ENCODE measurements at regions not wholly inside any gene's neighbourhood (a gene's known extent, or its start where the extent isn't known, plus 50 kb on each side); places are given as distances from the start of the nearest gene placed in this dataset.

DNA sequence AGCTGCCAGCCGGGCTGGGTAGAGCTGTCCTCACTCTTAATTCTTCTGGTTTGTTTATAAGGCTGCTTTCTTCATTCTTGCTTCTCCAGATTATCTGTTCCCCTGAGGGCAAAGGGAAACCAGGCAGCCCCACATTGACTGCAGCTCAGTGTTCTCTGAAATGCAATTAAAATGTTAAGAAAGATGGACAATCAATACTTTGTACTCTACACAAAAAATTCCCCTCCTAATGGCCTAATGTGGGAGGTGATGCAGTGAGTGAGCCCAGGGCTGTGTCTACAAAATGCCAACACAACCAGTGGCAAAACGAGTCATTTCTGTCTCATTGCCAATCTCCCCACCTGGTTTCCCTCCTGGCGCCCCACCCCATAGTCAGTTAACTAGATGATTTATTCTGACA is 541.7 kb upstream of the RAB6C start:
- H3K4me1 Mint-ChIP-seq: no peaks in the 10 kb centered on the region
- no peaks in the 10 kb centered on the region for H3K36me3 Mint-ChIP-seq
- peaks cover 0 to 4% (median 0%) of the 10 kb centered on the region in 3 donors for H3K27me3 Mint-ChIP-seq (ENCODE audit: low read depth in 3 of 3)
- DNase-seq: no peak
- peaks cover 0 to 6% (median 0%) of the 10 kb centered on the region in 6 donors for H3K9me3 Mint-ChIP-seq
- H3K4me3 Mint-ChIP-seq: no peak overlapping the region
- no peak overlapping the region for H3K27ac Mint-ChIP-seq

GRCh38 chr2:129438501-129439057 is 540.9 kb upstream of the RAB6C start:
- H3K27ac Mint-ChIP-seq: no peak overlapping the region
- H3K27me3 Mint-ChIP-seq (ENCODE audit: low read depth in 3 of 3): peaks cover 0 to 4% (median 0%) of the 10 kb centered on the region in 3 donors
- no peak for DNase-seq
- peaks cover 0 to 6% (median 0%) of the 10 kb centered on the region in 6 donors for H3K9me3 Mint-ChIP-seq
- no peak overlapping the region for H3K4me3 Mint-ChIP-seq
- no peaks in the 10 kb centered on the region for H3K36me3 Mint-ChIP-seq
- H3K4me1 Mint-ChIP-seq: no peaks in the 10 kb centered on the region

DNA sequence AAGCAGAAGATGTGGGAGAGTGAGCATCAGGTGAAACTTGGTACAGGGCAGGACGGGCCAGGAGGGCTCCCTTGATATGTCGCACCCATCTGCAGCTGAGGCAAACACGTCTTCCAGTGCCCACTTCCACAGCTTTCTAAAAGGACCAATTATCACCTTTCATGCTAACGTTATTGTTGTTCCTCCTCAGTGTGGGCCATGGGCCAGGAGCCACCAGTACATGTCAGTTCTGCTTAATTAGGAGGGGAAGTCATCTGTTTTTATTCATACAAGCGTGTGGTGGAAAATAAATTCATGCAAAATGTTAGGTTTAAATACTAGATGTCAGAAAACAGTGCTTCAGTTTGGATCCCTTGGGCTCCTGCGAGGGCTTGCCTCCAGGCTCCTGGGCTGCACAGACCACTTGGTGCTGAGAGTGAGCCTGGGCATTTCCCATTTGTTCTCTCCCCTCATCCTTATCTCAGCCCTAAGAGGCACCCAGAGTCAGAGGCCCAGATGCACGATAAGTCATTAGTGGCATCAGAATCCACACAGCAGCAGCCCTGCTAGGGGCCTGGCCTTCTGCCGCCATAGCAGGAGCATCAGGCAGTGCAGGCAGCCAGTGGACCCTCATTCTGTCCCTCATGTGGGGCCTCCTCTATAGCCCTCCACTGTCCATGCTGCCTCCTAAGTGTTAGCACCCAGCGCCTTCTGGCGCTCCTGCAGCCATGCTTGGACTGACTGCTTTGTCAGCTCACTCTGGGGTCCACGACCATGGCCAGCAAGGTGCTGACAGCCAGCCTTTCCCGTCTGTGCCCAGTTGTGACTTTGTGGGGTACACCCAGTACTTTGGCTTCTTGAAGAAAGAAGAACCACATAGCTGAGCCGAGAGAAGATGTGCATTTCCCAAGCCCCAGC is 539.8 kb upstream of the RAB6C start:
- Mint-ChIP-seq H3K4me3 (no peak overlapping the region), H3K27me3 (ENCODE audit: low read depth in 3 of 3) (peaks cover 0 to 4% (median 0%) of the 10 kb centered on the region in 3 donors), H3K36me3 (no peaks in the 10 kb centered on the region), H3K9me3 (peaks cover 0 to 4% (median 0%) of the 10 kb centered on the region in 6 donors), H3K27ac (no peak overlapping the region), H3K4me1 (no peaks in the 10 kb centered on the region)
- DNase-seq: no peak

DNA sequence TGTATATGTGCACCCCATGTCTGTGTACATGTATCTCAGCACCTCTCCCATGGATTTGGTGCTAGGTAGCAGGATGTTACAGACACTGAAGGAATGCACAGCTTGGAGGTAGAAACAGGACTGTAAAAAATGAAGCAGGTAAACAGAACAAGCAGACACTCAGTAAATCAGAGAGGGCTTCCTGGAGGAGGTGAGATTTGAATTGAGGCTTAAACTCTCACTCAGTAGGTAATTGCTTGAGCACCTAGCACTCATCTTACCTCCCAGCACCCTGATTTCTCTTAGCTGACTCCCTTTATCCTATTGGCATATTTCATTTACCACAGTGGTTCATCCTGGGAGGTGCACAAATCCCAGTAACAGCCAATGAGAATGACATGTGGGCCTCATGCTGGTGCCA is 537.9 kb upstream of the RAB6C start:
- DNase-seq: no peak
- H3K27me3 Mint-ChIP-seq (ENCODE audit: low read depth in 3 of 3): peaks cover 0 to 4% (median 2%) of the 10 kb centered on the region in 3 donors
- no peaks in the 10 kb centered on the region for H3K36me3 Mint-ChIP-seq
- H3K4me1 Mint-ChIP-seq: no peaks in the 10 kb centered on the region
- H3K9me3 Mint-ChIP-seq: peaks cover 0 to 4% (median 0%) of the 10 kb centered on the region in 6 donors
- no peak overlapping the region for H3K4me3 Mint-ChIP-seq
- no peak overlapping the region for H3K27ac Mint-ChIP-seq

DNA sequence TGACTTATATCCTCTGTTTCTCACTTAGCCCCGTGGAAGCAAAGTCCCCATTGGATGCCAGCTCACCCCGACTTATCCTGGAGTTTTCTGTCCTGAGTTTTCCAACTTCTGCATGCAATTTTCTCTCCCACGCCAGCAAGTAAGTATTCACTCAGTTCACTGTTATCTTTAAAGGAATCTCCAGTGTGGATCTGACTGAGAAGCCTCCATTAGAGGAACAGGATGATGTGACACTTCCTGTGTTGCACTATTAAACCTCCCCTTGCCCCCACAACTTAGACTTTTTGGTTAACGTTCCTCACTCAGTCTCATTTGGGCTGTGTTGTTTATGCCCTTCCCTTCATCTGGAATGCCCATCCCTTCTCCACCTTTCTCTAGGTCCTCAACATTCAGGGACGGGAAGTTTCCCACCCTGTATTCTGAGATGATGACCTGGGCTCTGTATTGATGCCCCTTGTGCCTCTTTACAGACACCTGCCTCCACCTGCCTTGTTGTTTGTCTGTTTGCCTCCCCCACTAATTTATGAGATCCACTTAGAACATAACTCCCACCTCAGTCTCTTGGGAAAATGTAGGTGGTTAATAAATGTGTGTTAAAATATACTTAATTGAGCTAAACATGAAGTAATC is 536.1 kb upstream of the RAB6C start:
- Mint-ChIP-seq H3K27ac (no peak overlapping the region), H3K4me1 (no peaks in the 10 kb centered on the region), H3K27me3 (ENCODE audit: low read depth in 3 of 3) (peaks cover 0 to 4% (median 2%) of the 10 kb centered on the region in 3 donors), H3K9me3 (peaks cover 0 to 6% (median 0%) of the 10 kb centered on the region in 6 donors), H3K36me3 (no peaks in the 10 kb centered on the region), H3K4me3 (no peak overlapping the region)
- no peak for DNase-seq

DNA sequence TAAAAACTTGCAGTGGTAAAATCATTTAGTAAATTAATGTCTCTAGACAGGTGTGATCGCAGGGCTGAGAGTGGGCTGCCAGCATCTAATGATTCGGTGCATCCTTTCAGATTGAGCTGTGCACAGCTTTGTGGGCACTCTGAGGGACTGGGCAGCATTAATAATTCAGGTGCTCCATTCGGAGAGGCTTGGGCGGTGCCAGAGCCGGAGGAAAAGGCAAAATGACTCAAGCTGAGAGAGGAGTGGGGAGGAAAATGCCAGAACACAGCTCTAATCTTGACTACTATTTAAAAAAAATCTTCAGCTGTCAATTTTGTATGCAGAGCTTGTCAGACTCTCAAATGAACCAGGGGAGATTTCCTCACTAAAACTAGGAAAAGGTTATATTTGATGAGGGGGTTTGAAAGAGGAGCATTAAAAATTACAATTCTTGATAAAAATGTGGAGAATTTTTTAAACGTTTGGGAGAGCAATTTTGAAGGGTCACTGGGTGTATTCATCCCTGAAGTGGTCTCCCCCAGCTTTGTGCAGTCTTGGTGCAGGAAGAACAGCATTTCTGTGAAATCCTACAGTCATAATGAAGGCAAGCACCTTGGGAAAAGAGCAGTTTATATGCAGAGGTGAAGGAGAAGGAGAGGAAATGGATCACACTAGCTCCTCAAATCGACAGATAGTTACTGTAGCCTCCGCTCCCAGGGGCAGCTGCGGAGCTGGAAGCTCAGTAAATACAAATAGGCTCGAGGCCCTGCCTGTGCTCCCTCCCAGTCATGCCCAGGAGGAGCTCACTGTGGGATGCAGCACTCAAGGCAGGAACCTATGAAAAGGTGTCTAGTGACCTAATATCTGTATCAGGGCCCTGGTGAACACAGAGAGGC is 535.4 kb upstream of the RAB6C start:
- Mint-ChIP-seq H3K36me3 (no peaks in the 10 kb centered on the region), H3K27ac (no peak overlapping the region), H3K4me1 (no peaks in the 10 kb centered on the region), H3K4me3 (no peak overlapping the region), H3K9me3 (peaks cover 0 to 6% (median 0%) of the 10 kb centered on the region in 6 donors), H3K27me3 (ENCODE audit: low read depth in 3 of 3) (peaks cover 2 to 4% (median 2%) of the 10 kb centered on the region in 3 donors)
- no peak for DNase-seq

DNA sequence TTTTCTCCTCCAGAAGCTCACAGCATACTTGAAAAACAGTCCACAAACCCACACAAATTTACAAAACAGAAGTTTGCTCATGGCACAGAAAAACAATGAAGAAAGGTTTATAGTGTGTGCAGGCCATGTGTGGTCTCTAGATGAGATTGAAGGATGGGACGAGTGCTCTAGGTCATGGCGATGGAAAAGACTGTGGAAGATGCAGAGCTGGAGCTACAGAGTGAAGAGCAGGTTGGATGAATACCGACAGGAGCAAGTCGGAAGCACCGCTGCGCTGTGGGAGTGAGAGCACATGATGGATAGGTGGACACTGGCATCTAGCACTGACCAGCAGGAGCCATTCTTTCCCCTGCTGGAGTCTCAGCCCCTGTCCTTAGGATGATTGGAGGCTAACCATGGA is 534.7 kb upstream of the RAB6C start:
- Mint-ChIP-seq H3K4me1 (no peaks in the 10 kb centered on the region), H3K9me3 (peaks cover 0 to 8% (median 0%) of the 10 kb centered on the region in 6 donors), H3K27me3 (ENCODE audit: low read depth in 3 of 3) (peaks cover 2 to 4% (median 2%) of the 10 kb centered on the region in 3 donors), H3K36me3 (no peaks in the 10 kb centered on the region), H3K4me3 (no peak overlapping the region), H3K27ac (no peak overlapping the region)
- no peak for DNase-seq

GRCh38 chr2:129456691-129457090 is 522.8 kb upstream of the RAB6C start:
- DNase-seq: no peak
- Mint-ChIP-seq H3K27me3 (ENCODE audit: low read depth in 3 of 3) (peaks cover 0 to 2% (median 2%) of the 10 kb centered on the region in 3 donors), H3K36me3 (no peaks in the 10 kb centered on the region), H3K9me3 (no peaks in the 10 kb centered on the region), H3K27ac (no peak overlapping the region), H3K4me3 (no peak overlapping the region), H3K4me1 (no peaks in the 10 kb centered on the region)

GRCh38 chr2:129457277-129457818 is 522.1 kb upstream of the RAB6C start:
- H3K4me1 Mint-ChIP-seq: no peaks in the 10 kb centered on the region
- H3K4me3 Mint-ChIP-seq: no peak overlapping the region
- no peaks in the 10 kb centered on the region for H3K36me3 Mint-ChIP-seq
- no peak for DNase-seq
- H3K27ac Mint-ChIP-seq: no peak overlapping the region
- no peaks in the 10 kb centered on the region for H3K9me3 Mint-ChIP-seq
- peaks cover 0 to 2% (median 2%) of the 10 kb centered on the region in 3 donors for H3K27me3 Mint-ChIP-seq (ENCODE audit: low read depth in 3 of 3)

GRCh38 chr2:129458006-129458405 is 521.5 kb upstream of the RAB6C start:
- Mint-ChIP-seq H3K36me3 (no peaks in the 10 kb centered on the region), H3K4me1 (no peaks in the 10 kb centered on the region), H3K27ac (no peak overlapping the region), H3K27me3 (ENCODE audit: low read depth in 3 of 3) (peaks cover 0 to 2% (median 2%) of the 10 kb centered on the region in 3 donors), H3K4me3 (no peak overlapping the region), H3K9me3 (no peaks in the 10 kb centered on the region)
- no peak for DNase-seq

GRCh38 chr2:129458436-129458835 is 521.0 kb upstream of the RAB6C start:
- H3K36me3 Mint-ChIP-seq: no peaks in the 10 kb centered on the region
- peaks cover 0 to 2% (median 0%) of the 10 kb centered on the region in 3 donors for H3K27me3 Mint-ChIP-seq (ENCODE audit: low read depth in 3 of 3)
- DNase-seq: no peak
- H3K4me1 Mint-ChIP-seq: no peaks in the 10 kb centered on the region
- H3K9me3 Mint-ChIP-seq: no peaks in the 10 kb centered on the region
- no peak overlapping the region for H3K4me3 Mint-ChIP-seq
- H3K27ac Mint-ChIP-seq: no peak overlapping the region

DNA sequence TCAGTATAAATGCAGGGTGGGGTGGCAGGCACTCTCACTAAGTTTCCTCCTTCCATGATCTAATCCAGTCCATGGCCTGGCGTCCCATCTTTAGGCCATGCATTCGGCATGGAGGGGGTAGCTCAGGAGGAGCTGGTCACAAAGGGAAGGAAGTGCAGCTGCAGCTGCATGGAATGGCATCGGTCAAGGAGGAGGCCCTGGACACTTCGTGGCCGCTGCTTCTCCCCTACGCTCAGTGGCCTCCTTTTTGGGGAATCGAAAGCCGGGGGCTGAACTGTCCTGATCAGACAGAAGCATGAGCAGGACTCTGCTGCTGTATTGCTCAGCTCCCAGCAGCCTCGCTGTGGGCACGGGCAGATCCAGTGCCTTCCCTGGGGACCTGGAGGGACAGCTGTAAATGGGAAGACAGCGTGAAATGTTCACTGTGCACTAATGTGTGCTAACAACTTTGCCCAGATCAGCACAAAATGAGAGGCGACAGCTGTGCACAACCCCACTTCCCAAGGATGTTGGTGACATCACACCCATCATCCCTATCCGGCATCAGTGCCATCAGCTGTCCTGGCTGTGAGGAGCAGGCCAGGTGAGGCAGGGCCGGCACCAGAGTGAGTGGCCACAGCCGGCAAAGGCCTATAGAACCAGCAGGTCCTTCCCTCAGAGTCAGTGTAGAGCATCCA is 520.1 kb upstream of the RAB6C start:
- no peak overlapping the region for H3K4me3 Mint-ChIP-seq
- H3K4me1 Mint-ChIP-seq: no peaks in the 10 kb centered on the region
- H3K9me3 Mint-ChIP-seq: no peaks in the 10 kb centered on the region
- H3K27ac Mint-ChIP-seq: no peak overlapping the region
- DNase-seq: no peak
- H3K36me3 Mint-ChIP-seq: no peaks in the 10 kb centered on the region
- peaks cover 0 to 2% (median 0%) of the 10 kb centered on the region in 3 donors for H3K27me3 Mint-ChIP-seq (ENCODE audit: low read depth in 3 of 3)

GRCh38 chr2:129459881-129460280 is 519.6 kb upstream of the RAB6C start:
- no peak overlapping the region for H3K4me3 Mint-ChIP-seq
- no peaks in the 10 kb centered on the region for H3K36me3 Mint-ChIP-seq
- no peak overlapping the region for H3K27ac Mint-ChIP-seq
- H3K27me3 Mint-ChIP-seq (ENCODE audit: low read depth in 3 of 3): peaks cover 0 to 2% (median 0%) of the 10 kb centered on the region in 3 donors
- no peaks in the 10 kb centered on the region for H3K9me3 Mint-ChIP-seq
- H3K4me1 Mint-ChIP-seq: no peaks in the 10 kb centered on the region
- DNase-seq: no peak
